OCI-LY7 (cell line): ENCODE measurements at regions not wholly inside any gene's neighbourhood (a gene's known extent, or its start where the extent isn't known, plus 50 kb on each side); places are given as distances from the start of the nearest gene placed in this dataset.

ENCODE experiments used
- CTCF ChIP-seq: fragments of 200-600 bp; sonication (generic); conservative IDR thresholded peaks from 2 replicates; pipeline ENCODE4 v1.5.1; 2014; ENCODE audit warnings: mild to moderate bottlenecking, antibody characterized with exemption, low read length, moderate library complexity, mixed read lengths
- EZH2phosphoT487 ChIP-seq: fragments of 200-600 bp; sonication (generic); IDR thresholded peaks from 2 replicates; pipeline ENCODE4 v1.6.1; 2018; ENCODE audit warnings: low read depth, borderline replicate concordance, mild to moderate bottlenecking, mixed run types, antibody characterized with exemption, low read length, moderate library complexity, mixed read lengths

GRCh38 chr3:130619196-130619595, 102.2 kb downstream of the COL6A6 start:
- TF ChIP-seq CTCF (no peak), EZH2phosphoT487 (no peak)
